ENCODE measurements at regions not wholly inside any gene's neighbourhood (a gene's known extent, or its start where the extent isn't known, plus 50 kb on each side); places are given as distances from the start of the nearest gene placed in this dataset.
"Not testable (repeated sequence)": the region's sequence is repeated elsewhere in the genome, so short reads cannot be mapped to it uniquely, and the experiment has no call there.

- not testable (repeated sequence) for DNase-seq (ENCODE audit: low spot score)
These were observed 123.3 kb upstream of the FAM20C start for GRCh38 chr7:69052-69451.

- not testable (repeated sequence) for DNase-seq (ENCODE audit: low spot score)
These were observed 122.8 kb upstream of the FAM20C start for GRCh38 chr7:69499-70123.

GRCh38 chr7:70207-70606, 122.2 kb upstream of the FAM20C start:
- not testable (repeated sequence) for DNase-seq (ENCODE audit: low spot score)

GRCh38 chr7:70989-71388, 121.4 kb upstream of the FAM20C start:
- DNase-seq (ENCODE audit: low spot score), result not testable (repeated sequence)

- not testable (repeated sequence) for DNase-seq (ENCODE audit: low spot score)
These were observed 119.9 kb upstream of the FAM20C start for GRCh38 chr7:72266-73057.

GRCh38 chr7:73058-73331, 119.4 kb upstream of the FAM20C start:
- not testable (repeated sequence) for DNase-seq (ENCODE audit: low spot score)

- DNase-seq (ENCODE audit: low spot score), result not testable (repeated sequence)
These were observed 118.3 kb upstream of the FAM20C start for GRCh38 chr7:74008-74540.

GRCh38 chr7:75511-75910, 116.9 kb upstream of the FAM20C start:
- not testable (repeated sequence) for DNase-seq (ENCODE audit: low spot score)

- not testable (repeated sequence) for DNase-seq (ENCODE audit: low spot score)
These were observed 116.2 kb upstream of the FAM20C start for GRCh38 chr7:76202-76601.

GRCh38 chr7:76829-77395, 115.5 kb upstream of the FAM20C start:
- not testable (repeated sequence) for DNase-seq (ENCODE audit: low spot score)

GRCh38 chr7:78862-79261, 113.5 kb upstream of the FAM20C start:
- not testable (repeated sequence) for DNase-seq (ENCODE audit: low spot score)

- not testable (repeated sequence) for DNase-seq (ENCODE audit: low spot score)
These were observed 112.8 kb upstream of the FAM20C start for GRCh38 chr7:79400-80055.

- no peak for DNase-seq (ENCODE audit: low spot score)
These were observed 111.9 kb upstream of the FAM20C start for GRCh38 chr7:80259-81067.

GRCh38 chr7:81068-81925, 111.1 kb upstream of the FAM20C start:
- DNase-seq (ENCODE audit: low spot score), result peak; percentile 16

GRCh38 chr7:81926-82756, 110.2 kb upstream of the FAM20C start:
- peak; percentile 39 for DNase-seq (ENCODE audit: low spot score)

- DNase-seq (ENCODE audit: low spot score), result peak; percentile 11
These were observed 109.6 kb upstream of the FAM20C start for GRCh38 chr7:82757-83155.

- DNase-seq (ENCODE audit: low spot score), result no peak
These were observed 108.9 kb upstream of the FAM20C start for GRCh38 chr7:83441-83840.

GRCh38 chr7:83861-84632, 108.3 kb upstream of the FAM20C start:
- peak; percentile 25 for DNase-seq (ENCODE audit: low spot score)

- no peak for DNase-seq (ENCODE audit: low spot score)
These were observed 107.7 kb upstream of the FAM20C start for GRCh38 chr7:84633-85020.
